ENCODE measurements at regions not wholly inside any gene's neighbourhood (a gene's known extent, or its start where the extent isn't known, plus 50 kb on each side); places are given as distances from the start of the nearest gene placed in this dataset.

DNA sequence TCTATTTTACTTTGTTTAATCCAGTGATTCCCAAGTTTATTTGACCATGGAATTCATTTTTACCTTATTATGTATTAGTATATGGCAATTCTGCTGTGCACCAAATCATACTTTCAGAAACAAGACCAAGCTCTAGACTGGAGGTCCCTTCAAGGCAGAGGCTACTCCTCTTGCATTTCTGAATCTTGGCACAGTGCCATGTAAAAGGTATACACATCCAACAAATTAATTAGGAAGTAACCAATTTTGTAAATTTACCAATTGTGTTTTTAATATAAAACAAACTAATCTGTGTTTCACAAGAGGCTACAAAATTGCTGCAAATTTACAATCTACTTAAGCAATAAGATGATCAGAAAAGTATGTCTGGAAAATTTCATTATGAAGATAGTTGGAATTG lies 712.2 kb upstream of the HS3ST1 start:
- no peaks in the 10 kb centered on the region for H3K9me3 ChIP-seq (ENCODE audit: control insufficient read depth in 1 of 2, insufficient read depth in 1 of 2, low read depth in 1 of 2, low read length in 2 of 2)
- no peaks in the 10 kb centered on the region for H3K36me3 ChIP-seq (ENCODE audit: control insufficient read depth in 1 of 2, insufficient read depth in 2 of 2, low read length in 2 of 2)
- intact Hi-C loops (cut with micrococcal nuclease) = no loop called here
- CTCF ChIA-PET = no interaction called here
- no peak overlapping the region for H3K4me3 ChIP-seq (replicated peaks in 1 of 2; ENCODE audit: low read depth in 1 of 2, low read length in 2 of 2)
- TF ChIP-seq ZFX (IDR thresholded peaks at IDR 0.05) (no peak), YY1 (IDR thresholded peaks at IDR 0.05; ENCODE audit: extremely low read depth, insufficient replicate concordance, low read depth, low read length) (no peak), EGR1 (IDR thresholded peaks at IDR 0.05; ENCODE audit: low read depth) (no peak), ELF1 (IDR thresholded peaks at IDR 0.05; ENCODE audit: borderline replicate concordance, low read depth) (no peak), RAD21 (IDR thresholded peaks at IDR 0.05; ENCODE audit: low read depth) (no peak), JUND (IDR thresholded peaks at IDR 0.05) (no peak), EZH2 (IDR thresholded peaks at IDR 0.05) (no peak), TCF7L2 (IDR thresholded peaks at IDR 0.05; ENCODE audit: borderline replicate concordance, extremely low read depth, insufficient read depth, insufficient read length) (no peak), SIN3A (IDR thresholded peaks at IDR 0.05; ENCODE audit: low read depth) (no peak), FOSL1 (IDR thresholded peaks at IDR 0.05; ENCODE audit: low read depth) (no peak), POLR2AphosphoS5 (IDR thresholded peaks at IDR 0.05; ENCODE audit: low read depth, low read length) (no peak), ZNF274 (IDR thresholded peaks at IDR 0.05; ENCODE audit: low read depth, low read length) (no peak), CBX3 (IDR thresholded peaks at IDR 0.05; ENCODE audit: low read depth) (no peak), EZH2phosphoT487 (IDR thresholded peaks at IDR 0.05; ENCODE audit: borderline replicate concordance) (no peak), SRF (IDR thresholded peaks at IDR 0.05; ENCODE audit: low read depth) (no peak)
- TF ChIP-seq, protein P1, sequence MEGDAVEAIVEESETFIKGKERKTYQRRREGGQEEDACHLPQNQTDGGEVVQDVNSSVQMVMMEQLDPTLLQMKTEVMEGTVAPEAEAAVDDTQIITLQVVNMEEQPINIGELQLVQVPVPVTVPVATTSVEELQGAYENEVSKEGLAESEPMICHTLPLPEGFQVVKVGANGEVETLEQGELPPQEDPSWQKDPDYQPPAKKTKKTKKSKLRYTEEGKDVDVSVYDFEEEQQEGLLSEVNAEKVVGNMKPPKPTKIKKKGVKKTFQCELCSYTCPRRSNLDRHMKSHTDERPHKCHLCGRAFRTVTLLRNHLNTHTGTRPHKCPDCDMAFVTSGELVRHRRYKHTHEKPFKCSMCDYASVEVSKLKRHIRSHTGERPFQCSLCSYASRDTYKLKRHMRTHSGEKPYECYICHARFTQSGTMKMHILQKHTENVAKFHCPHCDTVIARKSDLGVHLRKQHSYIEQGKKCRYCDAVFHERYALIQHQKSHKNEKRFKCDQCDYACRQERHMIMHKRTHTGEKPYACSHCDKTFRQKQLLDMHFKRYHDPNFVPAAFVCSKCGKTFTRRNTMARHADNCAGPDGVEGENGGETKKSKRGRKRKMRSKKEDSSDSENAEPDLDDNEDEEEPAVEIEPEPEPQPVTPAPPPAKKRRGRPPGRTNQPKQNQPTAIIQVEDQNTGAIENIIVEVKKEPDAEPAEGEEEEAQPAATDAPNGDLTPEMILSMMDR (IDR thresholded peaks at IDR 0.05 in 2 of 3, conservative IDR thresholded peaks at IDR 0.05 in 1 of 3; ENCODE audit: borderline replicate concordance in 1 of 3, insufficient read depth in 1 of 3, low read depth in 2 of 3, low read length in 2 of 3) = no peak
- TF ChIP-seq, protein P2, sequence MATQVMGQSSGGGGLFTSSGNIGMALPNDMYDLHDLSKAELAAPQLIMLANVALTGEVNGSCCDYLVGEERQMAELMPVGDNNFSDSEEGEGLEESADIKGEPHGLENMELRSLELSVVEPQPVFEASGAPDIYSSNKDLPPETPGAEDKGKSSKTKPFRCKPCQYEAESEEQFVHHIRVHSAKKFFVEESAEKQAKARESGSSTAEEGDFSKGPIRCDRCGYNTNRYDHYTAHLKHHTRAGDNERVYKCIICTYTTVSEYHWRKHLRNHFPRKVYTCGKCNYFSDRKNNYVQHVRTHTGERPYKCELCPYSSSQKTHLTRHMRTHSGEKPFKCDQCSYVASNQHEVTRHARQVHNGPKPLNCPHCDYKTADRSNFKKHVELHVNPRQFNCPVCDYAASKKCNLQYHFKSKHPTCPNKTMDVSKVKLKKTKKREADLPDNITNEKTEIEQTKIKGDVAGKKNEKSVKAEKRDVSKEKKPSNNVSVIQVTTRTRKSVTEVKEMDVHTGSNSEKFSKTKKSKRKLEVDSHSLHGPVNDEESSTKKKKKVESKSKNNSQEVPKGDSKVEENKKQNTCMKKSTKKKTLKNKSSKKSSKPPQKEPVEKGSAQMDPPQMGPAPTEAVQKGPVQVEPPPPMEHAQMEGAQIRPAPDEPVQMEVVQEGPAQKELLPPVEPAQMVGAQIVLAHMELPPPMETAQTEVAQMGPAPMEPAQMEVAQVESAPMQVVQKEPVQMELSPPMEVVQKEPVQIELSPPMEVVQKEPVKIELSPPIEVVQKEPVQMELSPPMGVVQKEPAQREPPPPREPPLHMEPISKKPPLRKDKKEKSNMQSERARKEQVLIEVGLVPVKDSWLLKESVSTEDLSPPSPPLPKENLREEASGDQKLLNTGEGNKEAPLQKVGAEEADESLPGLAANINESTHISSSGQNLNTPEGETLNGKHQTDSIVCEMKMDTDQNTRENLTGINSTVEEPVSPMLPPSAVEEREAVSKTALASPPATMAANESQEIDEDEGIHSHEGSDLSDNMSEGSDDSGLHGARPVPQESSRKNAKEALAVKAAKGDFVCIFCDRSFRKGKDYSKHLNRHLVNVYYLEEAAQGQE (IDR thresholded peaks at IDR 0.05; ENCODE audit: low read depth) = no peak
- TF ChIP-seq, protein P3, sequence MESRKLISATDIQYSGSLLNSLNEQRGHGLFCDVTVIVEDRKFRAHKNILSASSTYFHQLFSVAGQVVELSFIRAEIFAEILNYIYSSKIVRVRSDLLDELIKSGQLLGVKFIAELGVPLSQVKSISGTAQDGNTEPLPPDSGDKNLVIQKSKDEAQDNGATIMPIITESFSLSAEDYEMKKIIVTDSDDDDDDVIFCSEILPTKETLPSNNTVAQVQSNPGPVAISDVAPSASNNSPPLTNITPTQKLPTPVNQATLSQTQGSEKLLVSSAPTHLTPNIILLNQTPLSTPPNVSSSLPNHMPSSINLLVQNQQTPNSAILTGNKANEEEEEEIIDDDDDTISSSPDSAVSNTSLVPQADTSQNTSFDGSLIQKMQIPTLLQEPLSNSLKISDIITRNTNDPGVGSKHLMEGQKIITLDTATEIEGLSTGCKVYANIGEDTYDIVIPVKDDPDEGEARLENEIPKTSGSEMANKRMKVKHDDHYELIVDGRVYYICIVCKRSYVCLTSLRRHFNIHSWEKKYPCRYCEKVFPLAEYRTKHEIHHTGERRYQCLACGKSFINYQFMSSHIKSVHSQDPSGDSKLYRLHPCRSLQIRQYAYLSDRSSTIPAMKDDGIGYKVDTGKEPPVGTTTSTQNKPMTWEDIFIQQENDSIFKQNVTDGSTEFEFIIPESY (IDR thresholded peaks at IDR 0.05; ENCODE audit: extremely low read depth, insufficient replicate concordance, low read length) = no peak
- no peaks in the 10 kb centered on the region for H3K27me3 ChIP-seq (ENCODE audit: insufficient read depth, low read length)
- no TSS peak for BruUV-seq (replicated peaks)
- H2AFZ ChIP-seq (ENCODE audit: low read depth, low read length, poor library complexity, severe bottlenecking) = no peak overlapping the region
- DNase-seq (ENCODE audit: low read depth, low spot score) (no peak), ATAC-seq (no peak)
- H3K79me2 ChIP-seq (ENCODE audit: insufficient read depth, low read length) = no peaks in the 10 kb centered on the region
- RAD21 ChIA-PET (ENCODE audit: low non-redundant PET in 1 of 2, low total read pairs in 2 of 2, uncharacterized antibody in 2 of 2, unreplicated experiment in 2 of 2) = no interaction called here
- H3K9ac ChIP-seq (ENCODE audit: low read length) = no peak overlapping the region
- H4K20me1 ChIP-seq (ENCODE audit: insufficient read depth) = no peaks in the 10 kb centered on the region
- no peaks in the 10 kb centered on the region for H3K4me1 ChIP-seq (ENCODE audit: control insufficient read depth in 1 of 2, insufficient read depth in 2 of 2, low read length in 2 of 2)
- no peak overlapping the region for H3K4me2 ChIP-seq (ENCODE audit: low read length)
- H3K27ac ChIP-seq (ENCODE audit: low read depth, low read length) = no peak overlapping the region
- POLR2A ChIA-PET = no interaction called here
- H3K9me2 ChIP-seq (ENCODE audit: insufficient read depth) = no peaks in the 10 kb centered on the region
